ENCODE measurements at regions not wholly inside any gene's neighbourhood (a gene's known extent, or its start where the extent isn't known, plus 50 kb on each side); places are given as distances from the start of the nearest gene placed in this dataset.

GRCh38 chr6:126245077-126245476, 94.8 kb upstream of the CENPW start:
- no peak overlapping the region for H3K27ac ChIP-seq (ENCODE audit: low read depth in 1 of 2, low read length in 2 of 2)
- H3K4me1 Mint-ChIP-seq, result no peaks in the 10 kb centered on the region
- H3K36me3 Mint-ChIP-seq, result no peaks in the 10 kb centered on the region
- no peaks in the 10 kb centered on the region for H3K36me3 ChIP-seq (replicated peaks in 1 of 2; ENCODE audit: control insufficient read depth in 1 of 2, insufficient read depth in 2 of 2, low read length in 2 of 2)
- no peak overlapping the region for H3K9ac ChIP-seq (ENCODE audit: insufficient read depth, low read length, poor library complexity, severe bottlenecking)
- intact Hi-C loops (cut with micrococcal nuclease), result no loop called here
- no peak overlapping the region for H3K27ac Mint-ChIP-seq
- no peaks in the 10 kb centered on the region for H3K4me1 ChIP-seq (ENCODE audit: control insufficient read depth in 1 of 2, insufficient read depth in 2 of 2, low read length in 2 of 2)
- no peaks in the 10 kb centered on the region for H4K20me1 ChIP-seq (ENCODE audit: insufficient read depth, low read length)
- WGBS (ENCODE audit: insufficient coverage), result no CpG with 5 or more reads among the region's 1 CpG
- H3K4me3 ChIP-seq (replicated peaks in 1 of 3; ENCODE audit: low read depth in 2 of 3, low read length in 3 of 3), result no peak overlapping the region
- H2AFZ ChIP-seq (ENCODE audit: insufficient read depth, low read depth, low read length, poor library complexity, severe bottlenecking), result no peak overlapping the region
- peaks cover 0 to 5% of the 10 kb centered on the region in 2 donors for H3K9me3 ChIP-seq (replicated peaks in 1 of 2; ENCODE audit: control insufficient read depth in 1 of 2, insufficient read depth in 1 of 2, low read length in 2 of 2)
- no peaks in the 10 kb centered on the region for H3K79me2 ChIP-seq (ENCODE audit: insufficient read depth, low read length)
- H3K4me3 Mint-ChIP-seq, result no peak overlapping the region
- no peak overlapping the region for H3K4me2 ChIP-seq (replicated peaks; ENCODE audit: extremely low read depth, low read length, poor library complexity, severe bottlenecking)
- no peak for DNase-seq
- peaks cover 7 to 17% (median 14%) of the 10 kb centered on the region in 7 donors for H3K9me3 Mint-ChIP-seq
- no peak for TF ChIP-seq CTCF (IDR thresholded peaks at IDR 0.05)
- peaks cover 0 to 2% (median 0%) of the 10 kb centered on the region in 3 donors for H3K27me3 Mint-ChIP-seq (ENCODE audit: low read depth in 3 of 3)
- no peaks in the 10 kb centered on the region for H3K27me3 ChIP-seq (ENCODE audit: control insufficient read depth in 2 of 2, insufficient read depth in 2 of 2, low read length in 2 of 2)

GRCh38 chr6:126252154-126252553, 87.8 kb upstream of the CENPW start:
- peaks cover 0 to 2% of the 10 kb centered on the region in 2 donors for H3K4me1 ChIP-seq (ENCODE audit: control insufficient read depth in 1 of 2, insufficient read depth in 2 of 2, low read length in 2 of 2)
- no CpG with 5 or more reads among the region's 2 CpGs for WGBS (ENCODE audit: insufficient coverage)
- intact Hi-C loops (cut with micrococcal nuclease), result no loop called here
- H4K20me1 ChIP-seq (ENCODE audit: insufficient read depth, low read length), result no peaks in the 10 kb centered on the region
- no peak for DNase-seq
- H3K27ac ChIP-seq (ENCODE audit: low read depth in 1 of 2, low read length in 2 of 2), result no peak overlapping the region
- H3K4me2 ChIP-seq (replicated peaks; ENCODE audit: extremely low read depth, low read length, poor library complexity, severe bottlenecking), result no peak overlapping the region
- H3K79me2 ChIP-seq (ENCODE audit: insufficient read depth, low read length), result no peaks in the 10 kb centered on the region
- H3K27me3 ChIP-seq (ENCODE audit: control insufficient read depth in 2 of 2, insufficient read depth in 2 of 2, low read length in 2 of 2), result no peaks in the 10 kb centered on the region
- no peak overlapping the region for H2AFZ ChIP-seq (ENCODE audit: insufficient read depth, low read depth, low read length, poor library complexity, severe bottlenecking)
- Mint-ChIP-seq H3K27ac (no peak overlapping the region), H3K36me3 (no peaks in the 10 kb centered on the region), H3K4me1 (peaks cover 6% of the 10 kb centered on the region), H3K4me3 (no peak overlapping the region), H3K27me3 (ENCODE audit: low read depth in 3 of 3) (peaks cover 0 to 2% (median 0%) of the 10 kb centered on the region in 3 donors), H3K9me3 (peaks cover 0 to 7% (median 1%) of the 10 kb centered on the region in 7 donors)
- H3K36me3 ChIP-seq (replicated peaks in 1 of 2; ENCODE audit: control insufficient read depth in 1 of 2, insufficient read depth in 2 of 2, low read length in 2 of 2), result no peaks in the 10 kb centered on the region
- H3K4me3 ChIP-seq (replicated peaks in 1 of 3; ENCODE audit: low read depth in 2 of 3, low read length in 3 of 3), result no peak overlapping the region
- H3K9me3 ChIP-seq (replicated peaks in 1 of 2; ENCODE audit: control insufficient read depth in 1 of 2, insufficient read depth in 1 of 2, low read length in 2 of 2), result peaks cover 0 to 3% of the 10 kb centered on the region in 2 donors
- no peak for TF ChIP-seq CTCF (IDR thresholded peaks at IDR 0.05)
- no peak overlapping the region for H3K9ac ChIP-seq (ENCODE audit: insufficient read depth, low read length, poor library complexity, severe bottlenecking)
